Esophagus muscularis mucosa (tissue), 4 donors: ENCODE measurements at regions not wholly inside any gene's neighbourhood (a gene's known extent, or its start where the extent isn't known, plus 50 kb on each side); places are given as distances from the start of the nearest gene placed in this dataset.

Source experiments
- DNase-seq: peaks from one replicate; pipeline ENCODE4 v3.0.0-alpha.2; 2017; ENCODE audit errors: extremely low spot score
- H3K27ac ChIP-seq, 4 donors: fragments of 200-600 bp; sonication (generic); replicated peaks in 1 of 4; 1 replicate in 3 of 4; 2 replicates in 1 of 4; pipeline ENCODE4 v1.5.1; 2016 to 2019; ENCODE audit warnings: mild to moderate bottlenecking in 1 of 4
- H3K27me3 ChIP-seq, 4 donors: fragments of 200-600 bp; sonication (generic); one replicate each; pipeline versions ENCODE4 v1.5.1 to v1.6.0; 2016 to 2019
- H3K36me3 ChIP-seq, 4 donors: fragments of 200-600 bp; sonication (generic); one replicate each; pipeline ENCODE4 v1.5.1; 2016 to 2019
- H3K4me1 ChIP-seq, 4 donors: fragments of 200-600 bp; sonication (generic); one replicate each; pipeline ENCODE4 v1.5.1; 2016 to 2019
- H3K4me3 ChIP-seq, 4 donors: fragments of 200-600 bp; sonication (generic); 1 replicate in 2 of 4; 2 replicates in 2 of 4; pipeline ENCODE4 v1.5.1; 2016 to 2019; ENCODE audit warnings: mild to moderate bottlenecking in 4 of 4, moderate library complexity in 1 of 4
- H3K9me3 ChIP-seq, 4 donors: fragments of 200-600 bp; sonication (generic); 1 replicate in 3 of 4; 2 replicates in 1 of 4; pipeline ENCODE4 v1.5.1; 2016 to 2019
- EP300 ChIP-seq: sonication (generic); formaldehyde crosslinking; IDR thresholded peaks from one replicate; pipeline ENCODE4 v1.6.1; 2017; ENCODE audit warnings: antibody characterized with exemption
- POLR2A ChIP-seq: fragments of 450-650 bp; IDR thresholded peaks from one replicate; pipeline ENCODE4 v1.6.1; 2017; ENCODE audit warnings: antibody characterized with exemption, moderate library complexity, mild to moderate bottlenecking, low read depth
- POLR2AphosphoS5 ChIP-seq, 2 donors: sonication (generic); formaldehyde crosslinking; IDR thresholded peaks; one replicate each; pipeline ENCODE4 v1.6.1; 2017; ENCODE audit warnings: antibody characterized with exemption in 2 of 2
- WGBS: methylation state at CpG from one replicate; pipeline ENCODE4 v1.1.5; 2018; 5-methylcytosine and 5-hydroxymethylcytosine counted together
- intact Hi-C: fragments of 100-400 bp; cut with DNase I; formaldehyde crosslinking; loops from one replicate; pipeline ENCODE4 v1.15.1; 2023
- TF ChIP-seq, protein P1 (sequence below), 3 experiments: fragments of 200-600 bp in 2 of 3; fragments of 450-650 bp in 1 of 3; sonication (generic) in 2 of 3; IDR thresholded peaks; one replicate each; pipeline ENCODE4 v1.5.1; 2017 to 2019; ENCODE audit warnings: antibody characterized with exemption in 3 of 3, mild to moderate bottlenecking in 2 of 3, moderate library complexity in 1 of 3

DNA sequence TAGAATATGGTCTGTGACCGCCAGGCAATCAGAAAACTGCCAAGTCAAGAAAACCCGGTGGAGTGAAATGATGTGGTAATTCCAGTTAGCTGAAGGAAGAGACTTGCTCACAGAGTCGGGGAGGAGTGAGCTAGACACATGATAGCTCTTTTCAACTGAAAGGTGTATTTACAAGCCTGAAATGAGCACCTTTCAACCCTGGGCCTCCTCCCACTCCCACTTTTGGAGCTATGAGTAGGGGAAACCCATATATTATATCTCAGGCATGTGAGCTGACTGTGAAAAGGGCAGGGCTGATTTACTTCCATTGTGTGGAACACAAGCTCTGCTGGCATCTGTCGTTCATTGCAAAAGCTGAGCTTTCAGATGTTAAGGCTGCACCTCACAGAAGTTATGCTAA lies 960.2 kb downstream of the TUSC7 start:
- Histone ChIP-seq H3K9me3 (no peaks in the 10 kb centered on the region), H3K27me3 (no peaks in the 10 kb centered on the region), H3K36me3 (no peaks in the 10 kb centered on the region), H3K4me1 (peaks cover 0 to 7% (median 2%) of the 10 kb centered on the region in 4 donors), H3K4me3 (no peak overlapping the region), H3K27ac (no peak overlapping the region)
- DNase-seq = no peak
- TF ChIP-seq, protein P1, sequence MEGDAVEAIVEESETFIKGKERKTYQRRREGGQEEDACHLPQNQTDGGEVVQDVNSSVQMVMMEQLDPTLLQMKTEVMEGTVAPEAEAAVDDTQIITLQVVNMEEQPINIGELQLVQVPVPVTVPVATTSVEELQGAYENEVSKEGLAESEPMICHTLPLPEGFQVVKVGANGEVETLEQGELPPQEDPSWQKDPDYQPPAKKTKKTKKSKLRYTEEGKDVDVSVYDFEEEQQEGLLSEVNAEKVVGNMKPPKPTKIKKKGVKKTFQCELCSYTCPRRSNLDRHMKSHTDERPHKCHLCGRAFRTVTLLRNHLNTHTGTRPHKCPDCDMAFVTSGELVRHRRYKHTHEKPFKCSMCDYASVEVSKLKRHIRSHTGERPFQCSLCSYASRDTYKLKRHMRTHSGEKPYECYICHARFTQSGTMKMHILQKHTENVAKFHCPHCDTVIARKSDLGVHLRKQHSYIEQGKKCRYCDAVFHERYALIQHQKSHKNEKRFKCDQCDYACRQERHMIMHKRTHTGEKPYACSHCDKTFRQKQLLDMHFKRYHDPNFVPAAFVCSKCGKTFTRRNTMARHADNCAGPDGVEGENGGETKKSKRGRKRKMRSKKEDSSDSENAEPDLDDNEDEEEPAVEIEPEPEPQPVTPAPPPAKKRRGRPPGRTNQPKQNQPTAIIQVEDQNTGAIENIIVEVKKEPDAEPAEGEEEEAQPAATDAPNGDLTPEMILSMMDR (IDR thresholded peaks at IDR 0.05) = no peak
- TF ChIP-seq POLR2A (no peak), EP300 (no peak), POLR2AphosphoS5 (IDR thresholded peaks at IDR 0.05) (no peak)
- 88% methylated on average over 4 of the region's 4 CpGs for WGBS
- intact Hi-C loops = no loop called here

- no peaks in the 10 kb centered on the region for H3K36me3 ChIP-seq
- DNase-seq = no peak
- H3K9me3 ChIP-seq = no peaks in the 10 kb centered on the region
- TF ChIP-seq, protein P1 (IDR thresholded peaks at IDR 0.05) = no peak
- TF ChIP-seq EP300 (no peak), POLR2AphosphoS5 (IDR thresholded peaks at IDR 0.05) (peak in 1 of 2 donors; percentile 22), POLR2A (no peak)
- H3K27me3 ChIP-seq = no peaks in the 10 kb centered on the region
- no peak overlapping the region for H3K4me3 ChIP-seq
- WGBS = 40% methylated on average over 4 of the region's 4 CpGs
- no peak overlapping the region for H3K27ac ChIP-seq
- peaks cover 0 to 7% (median 2%) of the 10 kb centered on the region in 4 donors for H3K4me1 ChIP-seq
- intact Hi-C loops = no loop called here
Observed at GRCh38 chr3:117671722-117672318, 962.2 kb downstream of the TUSC7 start.

DNA sequence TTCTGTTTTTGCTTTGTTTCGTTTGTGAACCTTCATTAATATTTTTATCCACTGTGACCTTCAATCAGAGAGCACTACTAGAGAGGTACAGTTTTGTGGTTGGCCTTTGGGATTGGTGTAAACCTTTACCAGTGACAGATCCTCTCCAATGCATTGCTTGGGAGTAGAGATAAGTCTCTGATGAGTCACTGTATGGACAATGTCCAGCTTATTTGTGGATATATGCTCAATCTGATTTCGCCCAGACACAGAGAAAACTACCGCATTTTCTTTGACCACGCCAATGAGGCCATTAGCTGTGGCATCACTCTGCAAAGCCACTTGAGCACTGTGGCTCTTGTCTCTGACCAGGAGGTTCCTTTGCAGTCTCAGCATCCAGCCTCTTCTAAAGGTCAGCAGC lies 964.7 kb downstream of the TUSC7 start:
- no peak for DNase-seq
- intact Hi-C loops = no loop called here
- Histone ChIP-seq H3K4me3 (no peak overlapping the region), H3K4me1 (peaks cover 0 to 7% (median 2%) of the 10 kb centered on the region in 4 donors), H3K9me3 (no peaks in the 10 kb centered on the region), H3K27ac (no peak overlapping the region), H3K27me3 (no peaks in the 10 kb centered on the region), H3K36me3 (no peaks in the 10 kb centered on the region)
- TF ChIP-seq EP300 (no peak), POLR2AphosphoS5 (IDR thresholded peaks at IDR 0.05) (no peak)
- TF ChIP-seq, protein P1 (IDR thresholded peaks at IDR 0.05) = no peak
- 91% methylated on average over 4 of the region's 4 CpGs for WGBS

DNA sequence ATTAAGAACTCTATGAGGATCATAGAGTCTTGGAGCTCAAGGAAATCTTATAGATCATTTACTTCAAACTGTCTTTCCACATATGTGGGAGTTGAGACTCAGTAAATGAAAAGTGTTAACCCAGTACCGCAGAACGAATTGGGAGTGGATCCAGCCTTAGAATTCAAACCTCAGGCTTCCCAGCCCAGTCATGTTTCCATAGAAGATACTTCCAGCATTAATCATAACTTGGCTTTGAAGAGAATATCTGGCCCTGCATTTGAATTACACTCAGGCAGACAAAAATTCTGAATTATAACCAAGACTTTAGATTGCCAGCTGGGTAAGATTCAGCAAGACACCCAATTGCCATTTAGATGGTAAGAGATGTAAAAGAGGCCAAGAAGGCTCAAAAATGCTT lies 972.0 kb downstream of the TUSC7 start:
- Histone ChIP-seq H3K4me3 (no peak overlapping the region), H3K27ac (no peak overlapping the region), H3K27me3 (no peaks in the 10 kb centered on the region), H3K4me1 (peaks cover 0 to 10% (median 0%) of the 10 kb centered on the region in 4 donors), H3K9me3 (no peaks in the 10 kb centered on the region), H3K36me3 (no peaks in the 10 kb centered on the region)
- intact Hi-C loops = no loop called here
- WGBS = 45% methylated on average over 2 of the region's 2 CpGs
- DNase-seq = no peak
- TF ChIP-seq, protein P1 (IDR thresholded peaks at IDR 0.05) = no peak
- no peak for TF ChIP-seq EP300
- no peak for TF ChIP-seq POLR2A
- no peak for TF ChIP-seq POLR2AphosphoS5 (IDR thresholded peaks at IDR 0.05)

DNA sequence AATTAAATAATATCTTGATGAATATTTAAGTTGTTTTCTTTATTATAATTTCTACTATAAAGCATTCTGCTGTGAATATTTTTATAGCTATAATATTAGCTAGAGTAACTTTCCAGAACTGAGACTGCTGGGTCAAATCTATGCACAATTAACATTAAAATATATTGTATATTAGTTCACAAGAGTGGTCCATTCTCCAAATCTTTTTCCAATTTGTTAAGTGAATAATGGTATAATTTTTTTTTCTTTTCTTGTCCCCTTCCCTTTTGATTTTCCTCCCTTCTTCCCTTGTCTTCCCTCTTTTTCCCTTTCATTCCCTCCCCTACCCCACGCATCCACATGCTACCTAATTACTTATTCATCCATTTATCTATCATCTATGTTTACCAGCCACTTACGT lies 977.5 kb downstream of the TUSC7 start:
- TF ChIP-seq POLR2AphosphoS5 (IDR thresholded peaks at IDR 0.05) (no peak), POLR2A (no peak), EP300 (no peak)
- TF ChIP-seq, protein P1 (IDR thresholded peaks at IDR 0.05) = no peak
- Histone ChIP-seq H3K36me3 (no peaks in the 10 kb centered on the region), H3K4me3 (no peak overlapping the region), H3K27me3 (no peaks in the 10 kb centered on the region), H3K4me1 (peaks cover 0 to 2% (median 0%) of the 10 kb centered on the region in 4 donors), H3K9me3 (no peaks in the 10 kb centered on the region), H3K27ac (no peak overlapping the region)
- intact Hi-C loops = no loop called here
- WGBS = 94% methylated on average over 2 of the region's 2 CpGs
- no peak for DNase-seq
